ENCODE measurements at regions not wholly inside any gene's neighbourhood (a gene's known extent, or its start where the extent isn't known, plus 50 kb on each side); places are given as distances from the start of the nearest gene placed in this dataset.

DNA sequence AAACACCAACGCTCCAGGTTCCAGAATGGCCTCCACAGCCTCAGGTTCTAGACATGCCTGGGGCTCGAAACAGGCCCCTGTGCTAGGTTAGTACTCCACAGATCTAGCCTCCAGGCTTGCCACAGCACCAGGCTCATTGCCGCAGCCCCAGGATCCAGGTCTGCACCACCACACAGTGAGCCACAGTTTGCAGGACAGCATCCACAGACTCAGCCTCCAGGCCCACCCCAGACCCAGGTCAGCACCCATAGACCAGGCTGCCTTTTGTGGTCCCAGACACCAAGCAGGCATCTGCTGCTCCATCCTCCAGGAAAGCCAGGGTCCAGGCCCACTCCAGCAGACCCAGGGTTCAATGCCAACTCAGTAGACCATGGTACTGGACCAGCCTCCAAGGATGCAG is 132.3 kb upstream of the VSTM2A start:
- TF ChIP-seq POLR2A (IDR thresholded peaks at IDR 0.05) = no peak
- TF ChIP-seq, protein P1, sequence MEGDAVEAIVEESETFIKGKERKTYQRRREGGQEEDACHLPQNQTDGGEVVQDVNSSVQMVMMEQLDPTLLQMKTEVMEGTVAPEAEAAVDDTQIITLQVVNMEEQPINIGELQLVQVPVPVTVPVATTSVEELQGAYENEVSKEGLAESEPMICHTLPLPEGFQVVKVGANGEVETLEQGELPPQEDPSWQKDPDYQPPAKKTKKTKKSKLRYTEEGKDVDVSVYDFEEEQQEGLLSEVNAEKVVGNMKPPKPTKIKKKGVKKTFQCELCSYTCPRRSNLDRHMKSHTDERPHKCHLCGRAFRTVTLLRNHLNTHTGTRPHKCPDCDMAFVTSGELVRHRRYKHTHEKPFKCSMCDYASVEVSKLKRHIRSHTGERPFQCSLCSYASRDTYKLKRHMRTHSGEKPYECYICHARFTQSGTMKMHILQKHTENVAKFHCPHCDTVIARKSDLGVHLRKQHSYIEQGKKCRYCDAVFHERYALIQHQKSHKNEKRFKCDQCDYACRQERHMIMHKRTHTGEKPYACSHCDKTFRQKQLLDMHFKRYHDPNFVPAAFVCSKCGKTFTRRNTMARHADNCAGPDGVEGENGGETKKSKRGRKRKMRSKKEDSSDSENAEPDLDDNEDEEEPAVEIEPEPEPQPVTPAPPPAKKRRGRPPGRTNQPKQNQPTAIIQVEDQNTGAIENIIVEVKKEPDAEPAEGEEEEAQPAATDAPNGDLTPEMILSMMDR (IDR thresholded peaks at IDR 0.05) = no peak

Measured in body of pancreas (tissue), 4 donors.